Activated CD4-positive, alpha-beta T cell treated with anti-CD3 and anti-CD28 coated beads, Interleukin-10, Interleukin-2, amounts not matched to agents 100 ng/mL and 50 ng/mL, durations not matched to agents 16 hours and 8 hours (primary cell): ENCODE measurements at regions not wholly inside any gene's neighbourhood (a gene's known extent, or its start where the extent isn't known, plus 50 kb on each side); places are given as distances from the start of the nearest gene placed in this dataset.

Experiments used
- DNase-seq: peaks from one replicate; pipeline ENCODE4 v3.0.0-alpha.2; 2020

DNA sequence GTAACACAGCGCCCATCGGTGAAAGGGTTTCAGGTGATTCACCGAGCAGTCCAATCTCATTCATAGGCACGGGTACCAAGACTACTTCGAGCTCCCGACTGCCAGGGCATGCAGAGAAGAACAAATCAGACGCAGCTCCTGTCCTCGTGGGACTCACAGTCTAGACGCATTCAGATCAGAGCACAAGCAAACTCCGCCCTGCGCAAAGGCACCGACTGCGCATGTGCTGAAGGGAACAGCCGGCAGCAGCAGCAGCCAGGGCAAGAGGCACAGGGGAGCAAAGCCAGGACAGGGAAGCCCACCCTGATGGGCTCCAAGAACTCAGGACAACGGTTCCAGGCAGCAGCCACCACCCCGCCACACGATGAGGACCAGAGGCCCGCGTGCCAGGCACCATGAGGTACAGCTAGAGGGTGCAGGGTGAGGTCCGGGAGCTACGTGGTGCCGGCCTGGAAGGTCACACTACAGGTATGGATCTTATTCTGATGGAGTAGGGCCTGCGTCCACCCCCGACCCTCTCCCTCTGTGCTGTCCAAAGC is 315.7 kb downstream of the FOXL1 start:
- no peak for DNase-seq

- no peak for DNase-seq
Observed at GRCh38 chr16:86894925-86895324, 316.6 kb downstream of the FOXL1 start.

GRCh38 chr16:86895606-86896005 is 317.3 kb downstream of the FOXL1 start:
- no peak for DNase-seq

GRCh38 chr16:86896976-86897375 is 318.6 kb downstream of the FOXL1 start:
- no peak for DNase-seq

GRCh38 chr16:86897486-86897885 is 319.1 kb downstream of the FOXL1 start:
- DNase-seq, result no peak

DNA sequence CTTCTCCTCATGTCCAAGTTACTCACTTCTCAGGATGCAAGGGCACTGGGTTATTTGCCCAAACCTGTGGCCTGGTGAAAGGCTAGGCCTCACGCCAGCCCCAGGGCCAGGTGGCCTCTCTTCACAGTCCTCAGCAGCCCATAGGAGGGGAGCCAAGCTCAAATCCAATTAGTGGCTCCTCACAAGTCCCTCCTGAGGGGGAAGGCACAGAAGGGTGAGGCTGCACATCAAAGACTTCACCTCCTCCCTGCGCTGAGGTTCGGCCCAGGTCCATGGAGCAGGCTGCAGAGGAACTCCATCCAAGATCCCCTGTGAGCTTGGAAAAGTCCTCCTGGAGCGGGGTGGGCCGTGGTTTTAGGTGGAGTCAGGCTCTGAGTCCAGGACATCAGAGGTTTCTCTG is 320.0 kb downstream of the FOXL1 start:
- DNase-seq, result no peak

GRCh38 chr16:86899151-86899550 is 320.8 kb downstream of the FOXL1 start:
- no peak for DNase-seq

DNA sequence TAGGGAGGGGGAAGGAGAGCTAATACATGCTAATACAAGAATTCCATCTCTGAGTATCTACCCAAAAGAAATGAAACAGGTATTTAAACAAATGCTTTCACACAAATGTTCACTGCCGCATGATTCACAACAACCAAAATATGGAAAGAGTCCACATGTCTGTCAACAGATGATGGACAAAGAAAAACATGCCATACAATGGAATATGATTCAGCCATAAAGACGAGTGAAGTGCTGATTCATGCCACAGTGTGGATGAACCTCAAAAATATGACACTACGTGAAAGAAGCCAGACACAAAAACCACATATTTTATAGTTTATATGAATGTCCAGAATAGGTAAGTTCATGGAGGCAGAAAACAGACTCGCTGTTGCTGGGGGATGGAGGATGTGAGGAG is 321.4 kb downstream of the FOXL1 start:
- no peak for DNase-seq

GRCh38 chr16:86901483-86901882 is 323.1 kb downstream of the FOXL1 start:
- DNase-seq, result no peak

GRCh38 chr16:86902656-86903001 is 324.3 kb downstream of the FOXL1 start:
- no peak for DNase-seq

GRCh38 chr16:86903068-86903467 is 324.7 kb downstream of the FOXL1 start:
- no peak for DNase-seq

- no peak for DNase-seq
Observed at GRCh38 chr16:86905302-86905701, 327.0 kb downstream of the FOXL1 start.

GRCh38 chr16:86906623-86907022 is 328.3 kb downstream of the FOXL1 start:
- no peak for DNase-seq

GRCh38 chr16:86909359-86910160 is 331.2 kb downstream of the FOXL1 start:
- DNase-seq, result no peak

DNA sequence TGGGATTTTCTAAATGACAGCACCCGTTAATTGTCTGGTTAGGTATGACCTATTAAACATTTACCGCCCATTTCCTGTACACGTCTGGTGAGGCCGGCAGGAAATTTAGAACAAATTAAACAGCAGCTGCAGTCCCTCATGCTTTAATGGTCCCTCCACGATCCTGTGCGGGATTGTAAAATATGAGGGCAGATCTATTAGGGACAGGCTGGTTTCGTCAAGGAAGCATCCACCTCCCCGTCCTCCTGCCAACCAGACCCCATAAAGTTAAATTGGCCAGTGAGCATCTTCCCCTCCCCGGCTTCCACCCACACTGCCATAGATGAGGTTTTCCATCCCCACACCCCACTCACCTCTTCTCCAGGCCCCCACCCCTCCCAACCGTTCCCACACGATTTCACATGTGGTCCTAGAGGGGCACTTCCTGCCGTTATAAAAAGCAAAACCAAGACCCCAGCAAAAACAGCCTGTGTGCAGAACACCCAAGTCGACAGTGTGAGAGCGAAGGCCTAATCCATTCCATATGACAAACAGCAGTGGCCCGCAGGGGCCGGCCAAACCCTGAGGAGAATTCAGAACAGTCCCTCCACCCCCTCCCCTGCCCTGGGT is 331.9 kb downstream of the FOXL1 start:
- no peak for DNase-seq

DNA sequence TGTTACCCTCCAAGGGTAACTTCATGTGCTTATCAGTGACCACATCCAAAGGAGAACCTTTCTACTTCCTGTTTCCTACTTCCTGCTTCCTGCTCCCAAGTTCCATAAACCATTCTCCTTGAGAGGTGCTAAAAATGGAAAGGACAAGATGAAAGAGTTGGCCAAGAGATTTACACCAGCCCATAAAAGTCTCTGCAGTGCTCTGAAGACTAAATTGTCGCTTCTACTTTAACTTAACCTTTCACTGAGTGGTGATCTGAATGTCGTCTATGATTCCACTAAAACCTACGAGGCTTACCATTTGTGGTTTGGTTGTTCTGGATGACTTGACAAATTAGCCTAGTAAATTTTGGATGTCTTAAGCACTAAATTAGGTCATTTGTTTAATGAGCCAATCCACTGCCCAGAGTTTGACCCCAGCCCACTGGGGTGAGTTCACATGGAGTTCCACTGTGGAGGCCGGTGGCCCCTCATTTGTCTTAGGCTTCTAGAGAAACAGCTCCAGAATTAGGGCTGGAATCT is 333.1 kb downstream of the FOXL1 start:
- DNase-seq, result no peak

DNA sequence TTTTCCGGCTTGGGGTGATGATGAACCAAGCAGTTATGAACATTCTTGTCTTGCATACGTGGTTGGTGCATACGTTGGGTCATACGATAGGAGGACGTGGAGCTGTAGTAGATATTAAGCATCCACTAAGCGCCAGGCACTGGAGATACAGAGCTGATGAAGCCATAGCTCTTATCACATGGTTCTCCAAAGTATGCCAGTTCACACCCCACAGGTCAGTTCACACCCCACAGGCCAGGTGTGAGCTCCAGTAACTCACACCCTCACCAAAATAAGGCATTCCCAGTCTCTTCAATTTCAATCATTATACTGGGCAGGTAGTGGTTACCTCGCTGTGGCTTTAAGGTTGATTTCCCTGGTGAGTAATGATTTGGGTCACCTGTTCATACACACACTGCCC is 335.5 kb downstream of the FOXL1 start:
- DNase-seq, result no peak

GRCh38 chr16:86914876-86915717 is 336.7 kb downstream of the FOXL1 start:
- no peak for DNase-seq

GRCh38 chr16:86917471-86918365 is 339.4 kb downstream of the FOXL1 start:
- no peak for DNase-seq

DNA sequence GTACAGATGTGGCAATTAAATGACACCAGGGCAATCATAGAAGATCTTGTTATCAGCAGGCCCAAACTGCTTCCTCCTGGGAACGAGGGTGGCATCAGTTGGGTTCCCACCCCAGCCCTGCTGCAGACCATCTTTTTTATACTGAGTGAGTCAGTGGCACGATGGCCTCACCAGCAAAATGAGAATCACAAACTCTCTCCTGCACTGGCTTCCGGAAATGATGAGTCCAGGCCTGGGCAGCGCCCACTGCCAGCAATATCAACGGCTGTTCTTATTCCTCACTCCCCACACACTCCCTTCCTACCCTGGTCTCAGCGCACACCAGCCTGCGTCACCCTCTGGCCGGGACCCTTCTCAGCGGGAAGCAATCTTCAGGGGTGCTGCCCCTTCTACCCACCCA is 340.3 kb downstream of the FOXL1 start:
- no peak for DNase-seq

GRCh38 chr16:86919078-86919477 is 340.7 kb downstream of the FOXL1 start:
- no peak for DNase-seq

DNA sequence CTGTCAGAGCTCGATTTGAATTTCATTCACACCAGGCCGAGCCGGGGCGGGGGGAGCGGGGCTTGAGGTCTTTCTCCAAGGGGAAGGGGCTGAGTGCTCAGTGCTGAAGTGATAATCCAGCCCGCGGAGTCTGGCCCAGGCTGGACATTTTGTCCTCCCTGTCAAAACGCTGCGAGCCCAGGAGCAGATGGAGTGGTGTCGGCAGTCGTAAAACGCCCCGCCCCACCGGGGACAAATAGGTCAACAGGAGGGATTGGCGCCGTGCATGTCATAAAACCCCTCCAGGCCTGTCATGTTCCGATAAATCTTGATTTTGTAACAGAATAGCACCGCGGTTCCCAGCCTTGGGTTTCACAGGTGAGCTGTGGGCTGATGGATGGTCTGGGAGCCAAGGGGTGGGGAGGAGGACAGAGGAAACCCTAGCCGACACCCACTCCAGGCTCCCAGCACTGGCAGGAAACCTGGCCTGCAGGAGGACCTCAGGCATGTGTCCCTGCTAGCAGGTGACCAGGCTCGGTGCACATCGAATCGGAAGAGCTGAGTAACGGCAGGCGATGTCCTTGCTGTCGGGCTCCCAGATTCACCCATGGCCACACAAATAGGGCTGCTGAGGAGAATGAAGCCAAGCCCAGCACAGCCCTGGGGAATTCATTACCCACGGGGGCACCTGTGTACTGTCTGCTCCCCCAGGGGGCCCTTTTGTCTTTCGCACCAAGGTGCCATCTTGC is 341.4 kb downstream of the FOXL1 start:
- DNase-seq, result no peak
